NCI-H2107 (cell line): ENCODE measurements at regions not wholly inside any gene's neighbourhood (a gene's known extent, or its start where the extent isn't known, plus 50 kb on each side); places are given as distances from the start of the nearest gene placed in this dataset.
"Not testable (repeated sequence)": the region's sequence is repeated elsewhere in the genome, so short reads cannot be mapped to it uniquely, and the experiment has no call there.

Source experiments
- DNase-seq: peaks from one replicate; lab custom pipeline; 2025; lab: John Stamatoyannopoulos, UW

DNA sequence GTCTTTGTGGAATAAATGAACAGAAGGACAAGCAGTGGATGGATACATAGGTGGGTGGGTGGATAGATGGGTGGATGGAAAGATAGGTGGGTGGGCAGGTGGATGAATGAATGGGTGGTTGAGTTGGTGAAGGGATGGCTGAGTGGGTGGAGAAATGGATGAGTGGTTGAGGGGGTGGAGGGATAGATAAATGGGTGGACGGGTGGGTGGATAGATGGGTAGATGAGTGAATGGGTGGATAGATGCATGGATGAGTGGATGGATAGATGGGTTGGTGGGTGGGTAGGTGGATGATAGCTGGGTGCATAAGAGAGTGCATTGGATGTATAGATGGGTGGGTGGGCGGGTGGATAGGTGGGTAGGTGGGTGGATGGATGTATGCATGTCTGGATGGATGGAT lies 63.5 kb downstream of the UNC93B1 start:
- not testable (repeated sequence) for DNase-seq

DNA sequence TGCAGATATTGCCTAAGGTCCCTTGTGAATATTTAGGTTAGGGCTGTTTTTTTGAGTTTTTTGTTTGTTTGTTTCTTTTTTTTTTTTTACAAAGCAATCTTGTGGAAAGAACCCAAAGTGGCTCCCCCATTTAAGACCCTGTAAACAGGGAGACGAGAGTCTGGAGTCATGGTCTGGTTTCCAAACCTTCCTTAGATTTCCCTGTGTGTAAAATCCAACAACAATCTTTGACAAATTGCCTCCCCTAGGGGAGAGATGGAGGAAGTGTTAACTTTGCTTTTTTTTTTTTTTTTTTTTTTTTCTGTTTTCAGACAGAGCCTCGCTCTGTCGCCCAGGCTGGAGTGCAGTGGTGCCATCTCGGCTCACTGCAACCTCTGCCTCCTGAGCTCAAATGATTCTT lies 64.9 kb downstream of the UNC93B1 start:
- not testable (repeated sequence) for DNase-seq

DNA sequence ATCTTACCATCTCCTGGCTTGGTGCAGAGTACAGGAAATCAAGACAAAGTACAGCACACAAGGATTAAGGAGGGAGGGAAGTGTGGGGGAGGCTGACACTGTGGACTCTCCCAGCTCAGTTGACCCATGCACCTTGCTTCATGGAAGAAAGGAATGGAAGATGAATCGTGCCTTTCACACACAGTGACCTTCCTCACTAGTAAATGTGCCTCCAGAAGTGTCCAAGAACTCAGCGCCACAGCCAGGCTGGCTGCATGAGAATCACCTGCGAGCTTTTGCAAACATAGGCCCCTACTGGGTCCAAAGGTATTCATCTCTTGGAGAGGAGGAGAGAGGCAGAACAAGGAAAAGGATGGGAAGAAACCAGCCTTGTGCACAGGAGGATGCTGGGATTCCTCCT lies 65.5 kb downstream of the UNC93B1 start:
- DNase-seq = not testable (repeated sequence)

DNA sequence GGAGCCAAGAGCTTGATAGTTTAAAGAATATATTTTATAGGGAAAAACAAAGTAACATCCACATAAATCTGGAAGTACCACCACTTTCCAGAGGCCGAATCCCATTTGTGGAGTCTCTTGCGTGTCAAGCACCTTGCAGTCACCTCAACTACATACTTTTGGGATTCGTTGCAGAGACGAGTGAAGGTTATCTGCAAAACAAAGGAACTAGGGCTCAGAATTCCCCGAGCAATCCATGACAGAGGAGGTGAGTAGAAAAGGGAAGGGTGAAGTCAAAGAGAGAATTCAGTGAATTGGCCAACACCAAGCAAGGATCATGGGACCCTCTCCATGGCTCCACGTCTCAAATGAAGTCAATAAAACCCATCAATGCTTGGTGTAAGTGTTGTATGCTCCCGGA lies 80.3 kb downstream of the UNC93B1 start:
- not testable (repeated sequence) for DNase-seq

DNA sequence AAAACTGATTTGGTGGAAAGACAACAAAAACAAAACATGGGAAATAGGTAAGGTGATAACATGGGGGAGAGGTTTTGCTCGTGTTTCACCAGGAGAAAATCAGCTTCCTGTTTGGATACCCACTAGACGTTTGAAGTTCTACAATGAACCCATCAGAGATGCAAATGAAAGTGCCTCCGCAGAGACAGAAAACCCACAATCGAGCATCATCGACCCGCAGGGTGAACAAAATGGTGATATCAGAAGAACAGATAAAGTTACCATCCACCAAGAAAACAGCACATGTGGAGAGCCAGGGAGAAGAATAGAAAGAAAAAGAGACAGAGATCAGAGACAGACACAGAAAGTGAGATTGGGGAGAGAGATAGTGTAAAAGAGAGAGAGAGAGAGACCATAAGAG lies 83.4 kb downstream of the UNC93B1 start:
- DNase-seq = not testable (repeated sequence)

DNA sequence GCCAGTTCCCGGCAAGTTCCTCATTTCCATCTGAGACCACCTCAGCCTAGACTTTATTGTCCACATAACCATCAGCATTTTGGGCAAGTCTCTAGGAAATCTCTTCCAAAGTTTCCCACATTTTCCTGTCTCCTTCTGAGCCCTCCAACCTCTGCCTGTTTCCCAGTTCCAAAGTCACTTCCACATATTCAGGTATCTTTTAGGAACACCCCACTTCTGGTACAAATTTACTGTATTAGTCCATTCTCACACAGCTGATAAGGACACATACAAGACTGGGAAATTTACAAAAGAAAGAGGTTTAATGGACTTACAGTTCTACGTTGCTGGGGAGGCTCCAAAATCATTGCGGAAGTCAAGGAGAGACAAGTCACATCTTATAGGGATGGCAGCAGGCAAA lies 91.7 kb downstream of the UNC93B1 start:
- not testable (repeated sequence) for DNase-seq

DNA sequence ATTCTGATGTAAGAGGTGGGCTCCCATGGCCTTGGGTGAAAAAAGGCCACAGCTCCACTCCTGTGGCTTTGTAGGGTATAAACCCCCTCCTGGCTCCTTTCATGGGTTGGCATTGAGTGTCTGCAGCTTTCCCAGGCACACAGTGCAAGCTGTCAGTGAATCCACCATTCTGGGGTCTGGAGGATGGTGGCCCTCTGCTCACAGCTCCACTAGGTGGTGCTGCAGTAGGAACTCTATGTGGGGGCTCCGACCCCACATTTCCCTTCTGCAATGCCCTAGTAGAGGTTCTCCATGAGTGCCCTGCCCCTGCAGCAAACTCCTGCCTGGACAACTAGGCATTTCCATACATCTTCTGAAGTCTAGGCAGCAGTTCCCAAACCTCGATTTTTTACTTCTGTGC lies 92.7 kb downstream of the UNC93B1 start:
- DNase-seq = not testable (repeated sequence)

DNA sequence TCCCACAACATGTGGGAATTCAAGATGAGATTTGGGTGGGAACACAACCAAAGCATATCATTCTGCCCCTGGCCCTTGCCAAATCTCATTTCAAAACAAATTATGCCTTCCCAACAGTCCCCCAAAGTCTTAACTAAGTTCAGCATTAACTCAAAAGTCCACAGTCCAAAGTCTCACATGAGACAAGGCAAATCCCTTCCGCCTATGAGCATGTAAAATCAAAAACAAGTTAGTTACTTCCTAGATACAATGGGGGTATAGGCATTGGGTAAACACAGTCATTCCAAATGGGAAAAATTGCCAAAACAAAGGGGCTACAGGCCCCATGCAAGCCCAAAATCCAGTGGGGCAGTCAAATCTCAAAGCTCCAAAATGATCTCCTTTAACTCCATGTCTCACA lies 93.1 kb downstream of the UNC93B1 start:
- not testable (repeated sequence) for DNase-seq

DNA sequence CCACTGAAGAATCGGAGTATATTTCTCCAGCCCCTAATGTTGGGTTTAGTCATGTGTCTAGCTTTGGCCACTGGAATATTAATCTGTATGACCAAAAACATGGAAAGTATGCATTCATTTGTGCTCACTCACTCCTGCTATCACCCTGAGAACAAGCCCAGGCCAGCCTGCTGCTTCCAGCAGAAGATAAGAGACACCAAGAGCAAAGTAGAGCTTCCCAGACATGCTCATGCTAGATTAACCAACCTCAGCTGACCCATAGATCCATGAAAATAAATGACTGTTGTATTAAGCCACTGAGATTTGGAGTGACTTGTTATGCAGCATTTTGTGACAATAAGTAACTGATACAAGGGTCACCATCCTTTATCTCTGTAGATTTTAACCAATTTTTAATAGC lies 96.9 kb downstream of the UNC93B1 start:
- not testable (repeated sequence) for DNase-seq

DNA sequence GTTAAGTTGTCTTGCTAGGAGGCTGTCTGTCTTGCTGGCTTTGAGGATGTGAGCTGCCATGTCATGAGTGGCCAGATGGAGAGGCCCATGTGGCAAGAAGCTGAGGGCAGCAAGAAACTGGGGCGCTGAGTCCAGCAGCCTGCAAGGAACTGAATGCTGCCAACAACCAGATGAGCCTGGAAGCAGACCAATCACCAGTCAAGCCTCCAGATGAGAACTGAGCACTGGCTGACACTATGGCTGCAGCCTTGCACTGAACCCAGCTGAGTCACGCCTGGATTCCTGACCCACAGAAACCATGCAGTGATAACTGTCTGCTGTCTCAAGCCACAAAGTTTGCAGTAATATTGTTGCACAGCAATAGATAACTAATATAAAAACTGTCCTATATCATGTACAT lies 104.4 kb downstream of the UNC93B1 start:
- not testable (repeated sequence) for DNase-seq

DNA sequence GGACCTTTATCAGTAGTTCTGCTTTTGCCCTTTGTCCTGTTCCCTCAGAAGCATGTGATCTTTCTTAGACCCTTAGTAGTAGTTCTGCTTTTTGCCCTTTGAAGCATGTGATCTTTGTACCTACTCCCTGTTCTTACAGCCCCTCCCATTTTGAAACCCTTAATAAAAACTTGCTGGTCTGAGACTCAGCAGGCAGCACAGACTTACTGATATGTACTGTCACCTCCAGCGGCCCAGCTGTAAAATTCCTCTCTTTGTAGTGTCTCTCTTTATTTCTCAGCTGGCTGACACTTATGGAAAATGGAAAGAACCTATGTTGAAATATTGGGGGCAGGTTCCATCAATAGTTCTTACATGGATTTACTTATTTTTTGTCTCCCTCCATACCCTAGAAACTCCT lies 110.4 kb downstream of the UNC93B1 start:
- DNase-seq = not testable (repeated sequence)

DNA sequence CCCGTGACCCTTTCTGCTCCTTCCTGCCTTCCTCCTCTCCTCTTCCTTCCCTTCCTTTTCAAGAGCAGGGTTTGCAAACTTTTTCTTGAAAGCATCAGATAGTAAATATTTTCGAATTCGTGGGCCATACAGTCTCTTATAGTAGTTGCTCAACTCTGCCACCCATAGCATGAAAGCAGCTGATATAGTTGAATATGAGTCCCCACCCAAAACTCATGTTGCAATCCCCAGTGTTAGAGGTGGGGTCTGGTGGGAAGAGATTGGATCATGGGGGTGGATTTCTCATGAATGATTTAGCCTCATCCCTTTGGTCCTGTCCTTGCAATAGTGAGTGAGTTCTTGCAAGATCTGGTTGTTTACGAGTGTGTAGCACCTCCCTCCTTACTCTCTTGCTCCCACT lies 114.3 kb downstream of the UNC93B1 start:
- DNase-seq = not testable (repeated sequence)

DNA sequence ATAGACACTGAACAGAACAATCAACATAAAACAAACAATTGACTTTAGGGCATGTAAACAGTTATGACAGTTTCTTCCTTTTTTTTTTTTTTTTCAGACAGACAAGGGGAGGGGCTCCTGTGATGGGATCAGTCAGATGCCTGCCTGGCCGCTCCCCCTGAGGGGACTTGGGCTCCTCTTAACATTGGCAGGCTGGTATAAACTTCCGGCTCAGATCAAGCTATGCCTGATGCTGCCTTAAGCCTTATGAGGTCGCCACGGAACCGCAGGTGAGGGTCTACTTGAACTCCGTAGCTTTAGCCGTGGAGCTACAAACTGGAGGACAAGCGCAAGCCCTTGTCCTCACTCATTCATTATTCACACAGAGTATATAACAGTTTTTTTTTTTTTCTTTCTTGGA lies 115.8 kb downstream of the UNC93B1 start:
- not testable (repeated sequence) for DNase-seq

DNA sequence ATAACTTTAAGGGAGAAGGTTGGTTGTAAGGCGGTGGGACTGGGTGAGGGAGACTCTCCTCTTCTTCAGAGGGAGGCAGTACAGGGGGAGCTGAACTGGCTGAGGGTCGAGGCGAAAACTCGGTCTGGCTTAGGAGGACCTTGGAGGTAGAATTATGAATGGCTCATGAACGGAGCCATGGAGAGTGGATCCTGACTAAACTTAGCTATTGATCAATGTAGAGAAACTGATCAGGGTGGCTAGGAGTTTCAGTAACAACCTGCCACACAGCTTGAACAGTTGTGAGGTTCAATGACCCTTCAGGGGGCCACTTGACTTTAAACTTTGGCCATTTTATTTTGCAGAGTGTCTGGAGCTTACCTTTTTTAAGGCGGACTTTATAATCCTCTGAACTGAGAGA lies 117.2 kb downstream of the UNC93B1 start:
- not testable (repeated sequence) for DNase-seq

DNA sequence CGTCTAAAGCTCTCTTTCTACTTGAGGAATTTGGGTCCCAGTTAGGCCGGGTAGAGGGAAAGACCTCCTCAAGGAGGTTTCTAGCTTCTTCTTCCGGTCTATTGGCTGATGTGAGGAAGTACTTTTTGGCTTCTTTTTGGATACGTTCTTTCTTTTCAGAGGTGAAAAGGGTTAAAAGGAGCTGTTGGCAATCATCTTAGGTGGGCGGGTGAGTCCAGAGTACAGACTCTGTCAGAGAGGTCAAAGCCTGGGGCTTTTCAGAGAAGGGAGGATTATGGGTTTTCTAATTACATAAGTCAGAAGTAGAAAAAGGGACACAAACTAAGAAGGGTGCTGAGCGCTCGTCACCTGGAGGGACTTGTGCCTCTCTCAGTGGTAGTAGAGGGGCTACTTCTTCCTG lies 117.7 kb downstream of the UNC93B1 start:
- DNase-seq = not testable (repeated sequence)

DNA sequence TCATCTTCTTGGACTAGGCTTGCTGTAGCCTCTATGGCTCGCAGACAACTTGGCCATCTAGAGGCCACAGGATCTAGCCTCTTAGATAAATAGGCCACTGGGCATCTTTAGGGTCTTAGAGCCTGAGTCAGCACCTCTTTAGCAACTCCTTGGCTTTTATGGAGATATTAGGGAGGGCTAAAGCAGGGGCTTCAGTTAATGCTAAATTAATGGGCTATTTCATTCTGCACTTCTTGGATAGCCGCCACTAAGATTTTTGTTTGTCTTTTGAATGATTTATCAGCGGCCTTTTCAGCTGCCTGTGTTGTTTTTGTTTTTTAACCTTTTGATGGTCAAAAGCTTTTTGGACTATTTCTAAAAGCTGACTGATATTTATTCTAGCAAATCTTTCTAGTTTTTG lies 118.3 kb downstream of the UNC93B1 start:
- DNase-seq = not testable (repeated sequence)

DNA sequence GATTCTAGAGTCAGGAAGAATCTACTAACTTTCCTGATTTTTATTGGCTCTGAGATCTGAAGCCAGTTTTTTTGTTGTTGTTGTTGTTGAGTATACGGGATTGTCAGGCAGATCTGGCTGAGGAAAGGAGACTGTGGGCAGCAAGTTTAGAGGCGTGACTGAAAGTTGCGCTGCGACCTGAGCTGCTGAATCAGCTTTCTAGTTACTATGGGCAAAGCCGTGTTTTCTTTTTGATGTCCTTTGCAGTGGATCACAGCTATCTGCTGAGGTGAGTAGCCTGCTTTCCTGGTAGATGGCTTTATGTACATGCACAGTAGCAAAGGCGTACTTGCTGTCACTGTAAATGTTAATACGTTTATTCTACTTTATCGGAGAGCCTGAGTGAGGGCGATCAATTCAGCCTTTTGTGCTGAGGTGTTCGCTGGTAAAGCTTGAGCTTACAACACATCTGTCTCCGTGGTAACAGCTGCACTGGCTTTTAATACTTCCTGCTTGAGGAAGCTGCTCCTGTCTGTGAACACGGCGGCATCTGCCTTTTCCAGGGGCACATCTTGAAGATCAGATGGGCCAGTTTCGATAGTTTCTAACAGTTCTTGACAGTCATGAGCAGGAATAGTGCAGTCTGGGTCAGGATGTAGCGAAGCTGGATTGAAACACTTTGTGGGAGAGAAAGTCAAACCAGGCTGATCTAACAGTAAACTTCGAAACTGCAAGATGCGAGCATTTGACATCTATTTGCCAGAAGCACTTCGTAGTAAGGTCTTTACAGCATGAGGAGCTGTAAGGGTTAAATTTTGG lies 118.9 kb downstream of the UNC93B1 start:
- not testable (repeated sequence) for DNase-seq

DNA sequence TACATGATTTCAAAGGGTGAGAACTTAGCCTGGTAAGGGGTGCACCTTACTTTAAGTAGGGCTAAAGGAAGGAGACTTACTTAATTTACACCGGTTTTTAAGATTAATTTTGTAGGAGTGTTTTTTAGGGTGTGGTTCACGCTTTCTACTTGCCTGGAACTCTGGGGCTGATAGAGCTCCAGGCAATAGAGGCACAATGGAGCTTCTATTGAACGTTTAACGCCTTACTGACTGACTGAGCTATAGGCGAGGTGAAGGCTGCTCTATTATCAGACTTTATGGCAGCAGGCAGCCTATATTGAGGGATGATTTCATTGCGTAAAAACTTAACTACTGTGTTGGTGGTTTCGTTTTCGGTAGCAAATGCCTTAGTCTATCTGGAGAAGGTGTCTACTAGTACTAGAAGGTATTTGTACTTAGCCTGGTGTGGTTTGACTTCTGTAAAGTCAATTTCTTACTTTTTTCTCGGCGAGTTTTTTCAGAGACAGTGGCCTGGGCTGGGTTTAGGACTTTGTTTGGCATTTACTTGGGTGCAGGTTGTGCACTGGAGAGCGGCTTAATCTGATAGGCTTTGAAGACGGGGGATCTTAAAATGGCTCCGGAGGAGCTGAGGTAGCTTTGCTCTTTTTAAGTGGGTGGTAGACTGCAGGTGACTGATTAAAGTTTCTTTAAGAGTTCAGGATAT lies 119.7 kb downstream of the UNC93B1 start:
- not testable (repeated sequence) for DNase-seq

DNA sequence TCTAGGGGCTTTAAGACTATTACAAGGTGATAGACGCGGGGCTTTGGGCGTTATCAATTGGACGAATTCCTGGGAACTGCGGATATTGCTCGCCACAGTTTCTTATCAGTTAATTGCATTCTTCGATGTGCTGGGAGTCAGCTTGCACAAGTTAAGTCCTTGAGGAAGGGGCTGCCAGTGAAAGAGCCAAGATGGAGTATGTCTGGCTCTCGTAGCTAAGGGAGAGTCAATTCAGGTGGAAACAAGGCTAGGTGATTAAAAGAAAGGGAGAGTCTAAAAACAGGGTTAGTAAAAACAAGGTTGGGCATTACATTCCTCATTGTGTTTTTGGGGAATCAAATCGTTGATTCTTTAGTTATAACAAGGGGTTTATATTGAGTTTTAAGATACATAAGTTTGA lies 121.6 kb downstream of the UNC93B1 start:
- DNase-seq = not testable (repeated sequence)

DNA sequence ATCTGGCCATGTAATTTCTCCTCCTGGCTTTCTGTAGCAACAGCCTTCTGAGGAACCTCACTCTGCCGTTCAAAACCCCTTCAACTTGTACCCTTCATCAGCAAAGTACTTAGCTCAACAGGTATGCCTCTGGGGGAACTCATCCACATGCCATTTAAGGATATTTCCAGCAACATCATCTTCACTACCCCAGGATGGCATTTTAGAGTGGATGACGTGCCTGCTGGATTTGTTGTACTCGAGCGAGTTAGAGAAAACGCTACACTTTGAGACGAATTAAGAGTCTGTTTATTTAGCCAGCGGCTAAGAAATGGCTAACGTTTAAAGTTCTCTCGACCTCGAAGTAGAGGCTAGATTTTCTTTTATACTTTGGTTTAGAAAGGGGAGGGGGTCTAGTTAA lies 122.1 kb downstream of the UNC93B1 start:
- not testable (repeated sequence) for DNase-seq

DNA sequence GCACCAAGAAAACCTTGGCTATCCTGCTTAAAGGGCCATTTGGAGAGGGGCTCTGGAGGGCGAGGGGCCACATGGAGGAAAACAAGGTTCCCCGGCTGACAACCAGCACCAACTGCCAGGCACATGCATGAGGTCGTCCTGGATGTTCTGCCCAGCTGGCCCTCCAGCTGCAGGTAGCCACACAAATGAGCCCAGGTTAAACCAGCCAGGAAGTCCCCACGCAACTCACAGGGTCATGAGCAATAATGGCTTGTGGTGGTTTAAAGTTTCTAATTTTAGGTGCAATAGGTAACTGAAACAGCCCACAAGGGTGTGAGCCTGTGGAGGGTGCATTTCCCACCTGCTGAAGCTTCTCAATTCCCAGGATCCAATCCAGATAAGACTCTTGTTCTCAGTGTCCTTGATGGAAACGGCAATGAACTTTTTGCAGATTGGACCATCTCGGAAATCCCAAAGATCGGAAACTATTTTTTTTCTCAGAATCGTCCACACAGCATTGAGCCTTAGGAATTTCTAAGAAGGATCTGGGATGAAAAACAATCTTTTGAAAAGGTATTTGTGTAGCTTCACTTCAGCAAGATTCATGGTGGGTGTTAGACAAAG lies 123.2 kb downstream of the UNC93B1 start:
- not testable (repeated sequence) for DNase-seq

DNA sequence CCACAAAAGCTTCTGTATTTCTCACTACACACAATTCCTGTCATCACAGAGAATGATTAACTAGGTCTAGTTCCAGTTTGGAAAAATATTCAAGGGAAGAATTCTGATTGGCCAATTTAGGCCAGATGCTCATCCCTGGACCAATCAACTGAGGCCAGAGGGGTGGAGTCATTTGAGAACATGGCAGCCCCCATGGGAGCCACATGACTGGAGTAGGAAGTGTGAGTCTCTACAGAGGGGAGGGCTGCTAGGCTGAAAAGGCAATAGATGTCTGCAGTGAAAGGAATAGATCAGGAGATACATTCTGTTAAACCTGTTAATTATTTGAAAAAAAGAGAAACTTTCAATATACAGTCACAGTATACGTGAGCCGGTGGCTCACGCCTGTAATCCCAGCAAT lies 125.2 kb downstream of the UNC93B1 start:
- DNase-seq = not testable (repeated sequence)

DNA sequence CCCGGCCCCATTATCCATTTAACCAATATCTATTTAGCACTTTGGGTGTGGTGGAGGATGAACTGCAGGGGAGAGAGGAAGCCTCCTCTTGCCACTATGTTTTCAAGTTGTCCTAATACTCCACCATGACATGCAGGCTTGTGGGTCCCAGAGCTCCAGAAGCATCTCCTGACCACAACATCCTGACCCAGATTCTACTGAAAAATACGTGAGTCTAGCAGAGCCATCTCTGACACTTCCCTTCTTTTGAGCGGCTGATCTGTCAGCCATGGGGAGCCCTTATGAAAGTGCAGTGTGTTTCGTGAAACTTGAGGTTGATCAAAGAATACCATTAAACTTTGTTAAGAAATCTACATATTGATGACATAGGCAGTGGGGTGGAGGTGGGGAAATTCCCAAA lies 126.6 kb downstream of the UNC93B1 start:
- DNase-seq = not testable (repeated sequence)
